NCI-H2227 (cell line): ENCODE measurements at regions not wholly inside any gene's neighbourhood (a gene's known extent, or its start where the extent isn't known, plus 50 kb on each side); places are given as distances from the start of the nearest gene placed in this dataset.

Experiments
- DNase-seq: peaks from one replicate; lab custom pipeline; 2025; ENCODE audit not compliant: unreplicated experiment; lab: John Stamatoyannopoulos, UW

DNA sequence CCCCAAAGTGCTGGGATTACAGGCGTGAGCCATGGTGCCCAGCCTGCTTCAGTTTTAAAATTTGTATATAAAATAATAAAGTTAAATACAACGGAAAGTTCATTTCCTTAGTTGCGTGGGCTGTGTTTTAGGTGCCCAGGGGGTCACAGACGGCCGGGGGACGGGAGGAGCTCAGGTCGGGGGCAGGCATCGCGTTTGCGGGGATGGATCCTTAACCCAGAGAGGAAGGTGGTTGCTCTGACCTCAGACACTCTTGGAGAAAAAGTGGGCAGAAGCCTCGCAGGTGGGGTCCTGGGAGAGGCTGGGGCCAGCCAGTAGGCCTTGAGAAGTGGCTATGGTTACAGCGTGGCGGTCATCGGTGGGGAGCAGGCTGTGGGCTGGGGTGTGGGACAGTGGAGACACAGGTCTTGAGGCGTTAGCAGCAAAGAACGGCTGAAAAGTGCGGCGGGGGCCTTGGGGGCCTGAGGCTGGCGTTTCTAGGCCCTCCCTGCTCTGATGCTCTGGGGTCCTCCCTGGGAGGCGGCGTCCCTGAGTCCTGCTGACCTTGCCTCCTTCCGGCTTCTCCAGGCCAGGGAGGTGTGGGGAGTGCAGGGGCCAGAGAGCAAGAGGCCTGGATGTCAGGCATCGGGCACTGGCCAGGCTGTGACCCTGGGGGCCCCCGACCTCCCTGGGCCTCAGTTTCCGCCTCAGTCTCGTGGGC is 54.4 kb downstream of the UNCX start:
- DNase-seq: no peak

GRCh38 chr7:1287752-1288201 is 55.1 kb downstream of the UNCX start:
- DNase-seq: no peak

DNA sequence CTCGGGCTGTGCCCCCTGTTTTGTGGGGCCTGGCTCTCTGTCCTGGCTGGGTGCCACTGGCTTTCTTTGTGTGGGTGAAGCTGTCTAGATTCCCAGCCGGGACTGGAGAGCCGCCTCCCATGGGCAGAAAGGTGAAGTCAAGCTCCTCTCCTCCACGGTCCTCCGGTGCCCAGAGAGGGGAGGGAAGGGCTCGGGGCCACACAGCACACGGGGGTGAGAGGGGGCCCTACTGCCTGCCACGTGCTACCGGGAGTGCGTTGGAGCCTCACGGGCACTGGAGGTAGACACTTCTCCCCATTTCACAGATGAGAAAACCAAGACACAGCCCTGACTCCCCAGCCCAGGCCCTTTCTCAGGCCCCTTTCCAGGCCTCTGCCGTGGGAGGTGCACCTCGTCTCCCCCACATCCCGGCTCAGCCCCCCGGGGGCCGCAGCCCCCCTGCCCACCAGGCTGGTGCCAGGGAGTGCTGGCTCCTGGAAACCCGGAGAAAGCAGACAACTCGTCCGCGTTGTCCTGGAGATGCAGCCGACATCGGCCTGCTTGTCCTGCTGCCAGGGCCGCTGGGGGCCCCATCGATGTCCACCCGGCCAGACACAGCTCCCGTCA is 55.8 kb downstream of the UNCX start:
- DNase-seq: no peak

DNA sequence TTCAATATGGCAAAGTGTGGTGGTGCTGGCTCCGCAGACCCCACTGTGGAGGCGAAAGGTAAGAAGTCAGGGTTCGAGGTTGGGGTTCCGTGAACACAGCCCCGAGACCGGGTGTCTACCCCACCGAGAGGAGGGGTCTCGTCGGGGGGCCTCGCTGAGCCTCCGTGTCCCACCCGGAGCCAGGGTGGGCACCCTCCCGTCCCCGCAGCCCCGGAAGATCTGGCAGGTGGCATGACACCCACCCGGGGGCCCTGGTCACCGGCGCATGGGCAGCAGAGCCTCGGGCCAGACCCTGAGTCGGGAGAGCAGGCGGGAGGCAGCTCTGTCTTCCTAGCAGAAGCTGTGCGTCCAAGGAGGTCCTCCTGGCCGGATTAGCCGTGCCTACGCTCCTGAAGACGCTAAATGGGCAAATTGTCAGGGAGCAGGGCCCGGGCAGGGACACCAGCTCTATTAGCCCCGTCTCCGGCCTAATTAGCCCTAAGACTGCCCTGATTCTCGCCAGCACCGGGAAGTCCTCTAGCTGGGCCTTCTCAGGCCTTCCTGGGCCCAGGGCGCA is 56.4 kb downstream of the UNCX start:
- no peak for DNase-seq

GRCh38 chr7:1289666-1290025 is 57.0 kb downstream of the UNCX start:
- DNase-seq: no peak

GRCh38 chr7:1290026-1290678 is 57.5 kb downstream of the UNCX start:
- peak; percentile 65 for DNase-seq

GRCh38 chr7:1290679-1291356 is 58.1 kb downstream of the UNCX start:
- DNase-seq: no peak

DNA sequence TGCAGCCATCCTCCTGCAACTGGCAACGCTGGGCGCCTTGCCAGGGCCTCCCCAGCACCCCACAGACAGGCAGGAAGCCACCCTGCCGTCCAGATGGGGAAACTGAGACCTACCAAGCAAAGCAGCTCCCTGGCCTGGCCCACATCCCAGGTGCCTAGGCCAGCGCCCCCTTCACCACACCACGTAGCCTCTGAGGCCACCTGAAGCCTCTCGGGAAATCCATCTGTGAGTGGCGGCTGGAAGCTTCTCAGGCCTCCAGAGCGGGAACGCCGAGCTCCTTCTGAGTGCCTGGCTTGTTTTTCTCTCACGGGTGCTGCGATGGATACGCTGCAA is 58.7 kb downstream of the UNCX start:
- DNase-seq: no peak

DNA sequence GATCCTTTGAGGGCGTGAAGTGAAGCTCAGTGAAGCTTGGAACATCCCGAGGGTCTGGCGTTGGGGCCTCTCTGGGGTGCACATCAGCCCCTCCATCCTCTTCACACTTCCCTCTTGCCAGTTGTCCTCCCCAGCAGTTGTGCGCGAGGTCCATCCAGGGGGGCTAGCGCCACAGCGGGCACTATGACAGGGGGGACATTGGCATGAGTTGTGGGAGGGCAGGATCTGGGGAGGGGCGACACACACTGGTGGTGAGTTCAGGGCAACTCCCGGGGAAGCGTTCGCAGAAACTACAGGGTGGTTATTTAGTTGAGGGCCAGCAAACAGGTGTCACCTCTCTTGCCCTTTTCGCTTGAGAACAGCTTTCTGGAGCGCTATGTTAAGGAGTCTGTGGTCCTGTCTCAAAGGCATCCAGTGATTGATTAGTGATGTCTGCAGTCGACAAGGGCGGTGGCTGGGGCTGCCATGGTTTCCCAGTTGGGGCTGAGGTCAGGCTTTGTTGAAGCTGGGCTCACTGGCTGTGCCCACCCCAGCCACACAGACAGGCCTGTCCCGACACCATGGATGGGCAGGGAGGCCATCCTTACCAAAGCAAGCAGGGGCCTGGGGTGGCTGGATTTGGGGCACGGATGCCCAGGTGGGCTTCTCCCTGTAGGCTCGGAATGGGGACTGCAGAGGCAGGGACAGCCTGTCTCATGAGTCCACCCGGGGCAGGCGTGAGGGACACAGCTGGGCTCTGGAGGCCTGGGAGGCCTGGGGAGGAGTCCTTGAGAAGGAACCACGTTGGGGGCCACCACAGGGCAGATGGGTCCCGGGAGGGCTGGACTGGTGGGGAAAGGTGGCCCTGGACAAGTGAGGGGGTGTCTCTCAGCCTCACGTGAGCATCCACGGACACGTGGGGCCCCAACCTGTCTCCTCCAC is 59.4 kb downstream of the UNCX start:
- DNase-seq: no peak

- no peak for DNase-seq
These were observed 60.5 kb downstream of the UNCX start for GRCh38 chr7:1292972-1293830.

- no peak for DNase-seq
These were observed 61.3 kb downstream of the UNCX start for GRCh38 chr7:1293950-1294411.

- no peak for DNase-seq
These were observed 63.2 kb downstream of the UNCX start for GRCh38 chr7:1295776-1296355.

GRCh38 chr7:1296356-1296981 is 63.8 kb downstream of the UNCX start:
- DNase-seq: no peak

DNA sequence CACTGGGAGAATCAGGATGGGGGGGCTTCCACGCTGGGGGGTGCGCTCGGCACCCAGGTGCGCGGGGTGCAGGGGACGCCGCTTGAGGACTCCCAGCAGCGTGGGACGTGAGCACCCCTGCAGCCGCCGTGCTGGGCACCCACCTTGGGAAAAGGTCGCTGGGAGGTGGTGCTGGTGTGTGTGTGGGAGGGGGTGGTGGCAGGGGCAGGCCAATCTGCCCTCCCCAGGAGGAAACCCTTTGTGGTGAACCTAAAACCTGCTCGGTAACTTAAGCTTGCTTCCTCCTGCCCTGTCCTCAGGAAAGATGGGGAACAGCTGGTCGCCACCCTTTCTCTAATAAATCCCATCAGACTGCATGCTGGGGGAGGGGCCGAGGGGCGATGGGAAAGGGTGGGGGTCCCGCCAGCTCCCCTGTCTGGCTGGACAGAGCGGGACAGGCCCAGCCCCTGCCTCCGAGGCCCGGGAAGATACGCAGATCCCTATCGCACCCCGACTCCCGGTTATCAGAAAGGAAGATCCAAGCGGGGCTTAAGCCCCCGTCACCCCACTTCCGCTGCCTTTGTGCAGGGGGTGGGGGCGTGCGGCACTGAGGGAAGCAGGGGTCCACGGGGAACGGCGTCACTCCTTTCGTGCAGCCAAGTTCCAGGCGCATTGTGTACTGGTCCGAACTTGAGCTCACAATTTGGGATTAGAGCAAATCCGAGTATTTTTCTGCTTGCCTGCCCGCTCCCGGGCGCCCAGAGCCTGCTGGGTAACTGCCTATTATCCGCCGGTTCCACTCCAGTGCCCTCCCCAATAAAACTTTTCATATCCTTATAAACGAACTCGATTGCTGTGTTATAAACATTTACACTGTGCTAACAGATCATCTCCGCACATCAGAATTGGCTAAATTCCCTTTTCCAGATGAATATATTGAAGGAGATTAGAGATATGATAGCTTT is 64.6 kb downstream of the UNCX start:
- DNase-seq: no peak

DNA sequence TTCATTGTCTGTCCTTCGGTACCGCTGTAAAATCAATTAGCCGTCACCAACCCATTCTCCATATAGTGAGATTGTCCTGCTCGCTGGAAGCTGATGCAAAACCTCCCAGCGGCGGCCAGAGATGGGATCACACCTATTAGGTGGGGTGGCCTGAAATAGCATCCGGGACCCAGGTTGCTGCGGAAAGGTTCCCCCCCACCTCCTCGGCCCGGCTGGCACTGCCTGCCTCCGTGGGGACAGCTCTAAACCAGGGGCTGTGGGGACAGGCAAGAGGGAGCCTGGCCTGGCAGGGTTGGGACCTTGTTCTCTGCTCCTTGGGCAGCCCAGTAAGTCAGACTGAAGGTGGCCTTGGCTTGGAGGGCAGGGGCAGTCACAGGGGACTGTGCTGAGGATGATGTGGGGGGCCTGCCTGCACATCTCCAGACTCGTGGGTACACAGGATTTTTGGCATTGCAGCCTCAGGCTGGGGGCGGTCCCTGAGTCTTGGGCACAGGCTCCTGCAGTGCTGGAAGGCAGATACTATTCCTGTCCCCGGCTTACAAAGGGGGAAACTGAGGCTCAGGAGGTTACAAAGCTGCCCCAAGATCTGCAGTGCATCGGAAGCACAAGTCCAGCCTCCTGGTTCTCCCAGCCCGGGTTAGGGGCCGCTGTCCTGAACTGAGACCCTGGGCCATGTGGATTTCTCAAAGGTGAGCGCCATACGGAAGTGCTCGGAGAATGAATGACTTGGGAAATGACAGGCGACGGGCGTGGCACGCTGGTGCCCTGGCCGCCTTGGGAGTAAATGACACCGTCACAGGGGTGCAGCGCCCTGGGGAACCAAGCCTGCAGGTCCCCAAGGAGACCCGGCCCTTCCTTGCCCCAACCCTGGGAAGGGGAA is 65.6 kb downstream of the UNCX start:
- DNase-seq: no peak

DNA sequence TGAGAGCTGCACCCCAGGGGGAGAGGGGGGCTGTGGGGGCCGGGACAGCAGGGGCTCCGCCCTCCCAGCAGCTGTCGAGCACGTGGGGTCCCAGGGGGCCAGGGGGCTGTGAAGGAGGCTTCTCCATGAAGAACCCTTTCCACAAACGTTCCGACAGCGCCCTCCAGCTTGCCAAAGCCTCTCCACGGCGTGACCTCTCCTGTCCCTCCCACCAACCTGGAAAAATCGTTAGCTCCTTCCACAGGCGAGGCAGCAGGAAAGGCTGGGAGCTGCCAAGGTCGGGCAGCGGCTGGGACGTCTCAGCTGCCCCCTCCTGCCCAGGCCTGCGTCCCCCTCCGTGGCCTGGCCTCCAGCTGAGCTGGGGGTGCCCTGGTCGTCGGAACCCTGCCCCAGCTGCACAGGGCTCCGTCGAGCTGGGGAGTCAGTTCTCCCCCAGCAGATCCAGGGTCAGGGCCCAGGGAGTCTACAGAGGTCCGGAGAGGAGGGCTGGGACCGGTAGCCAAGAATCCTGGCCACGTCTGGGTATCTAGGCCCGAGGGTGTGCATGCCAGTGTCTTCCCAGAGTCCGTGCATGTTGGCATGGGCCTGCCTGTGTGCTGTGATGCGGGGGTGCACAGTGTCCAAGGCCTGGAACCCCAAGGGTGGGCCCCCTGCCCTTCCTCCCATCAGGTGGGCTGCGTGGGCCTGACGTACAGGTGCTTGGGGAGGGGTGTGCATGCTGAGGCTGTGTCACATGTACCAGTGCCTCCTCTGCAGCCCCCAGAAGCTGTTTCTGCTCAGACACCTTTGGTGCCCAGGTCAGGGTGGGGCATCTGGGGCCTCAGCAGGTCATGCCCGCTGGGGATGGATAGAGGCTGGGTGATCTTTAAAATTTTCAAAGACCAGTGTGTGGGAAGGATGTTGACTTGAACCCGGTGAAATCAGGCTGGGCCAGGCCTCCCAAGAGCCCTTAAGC is 66.5 kb downstream of the UNCX start:
- no peak for DNase-seq
